ENCODE measurements at regions not wholly inside any gene's neighbourhood (a gene's known extent, or its start where the extent isn't known, plus 50 kb on each side); places are given as distances from the start of the nearest gene placed in this dataset.
A peak's percentile ranks its signal among the peaks of the same experiment; 100 is the strongest.

- peak; percentile 12 for DNase-seq
Measured at GRCh38 chr5:168159425-168159824, 132.0 kb upstream of the WWC1 start.

DNA sequence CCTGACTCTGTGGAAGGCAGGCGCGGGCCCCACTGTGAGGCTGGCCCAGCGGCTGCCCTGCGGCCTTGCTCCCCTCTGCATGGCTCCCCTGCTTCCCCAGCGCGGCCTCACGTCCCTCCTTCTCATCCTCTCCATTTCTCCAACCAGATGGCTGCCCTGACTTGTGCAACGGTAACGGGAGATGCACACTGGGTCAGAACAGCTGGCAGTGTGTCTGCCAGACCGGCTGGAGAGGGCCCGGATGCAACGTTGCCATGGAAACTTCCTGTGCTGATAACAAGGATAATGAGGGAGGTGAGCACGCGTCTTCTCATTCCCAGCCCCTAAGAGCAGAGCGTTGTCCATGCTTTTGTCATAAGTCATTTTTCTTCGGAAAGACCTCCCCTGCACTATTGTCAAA is 129.0 kb upstream of the WWC1 start:
- DNase-seq, result no peak

DNA sequence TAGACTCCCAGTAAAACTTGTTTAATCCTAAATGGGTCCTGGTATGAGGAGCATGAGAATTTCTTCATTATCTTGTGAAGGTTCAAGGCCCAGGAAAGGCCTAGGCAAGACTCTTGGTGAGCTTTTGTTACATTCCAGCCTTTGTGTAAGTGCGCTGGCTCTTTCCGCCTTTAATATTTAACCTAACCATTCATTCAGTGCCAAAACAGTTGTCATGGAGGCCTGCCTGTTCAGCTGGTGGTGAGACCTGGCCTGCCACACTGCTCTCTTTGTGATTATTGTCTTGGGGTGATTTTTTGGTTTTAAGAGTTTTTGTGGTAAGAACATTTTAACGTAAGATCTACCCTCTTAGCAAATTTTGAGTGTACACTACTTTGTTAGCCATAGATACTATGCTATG is 127.5 kb upstream of the WWC1 start:
- no peak for DNase-seq

DNA sequence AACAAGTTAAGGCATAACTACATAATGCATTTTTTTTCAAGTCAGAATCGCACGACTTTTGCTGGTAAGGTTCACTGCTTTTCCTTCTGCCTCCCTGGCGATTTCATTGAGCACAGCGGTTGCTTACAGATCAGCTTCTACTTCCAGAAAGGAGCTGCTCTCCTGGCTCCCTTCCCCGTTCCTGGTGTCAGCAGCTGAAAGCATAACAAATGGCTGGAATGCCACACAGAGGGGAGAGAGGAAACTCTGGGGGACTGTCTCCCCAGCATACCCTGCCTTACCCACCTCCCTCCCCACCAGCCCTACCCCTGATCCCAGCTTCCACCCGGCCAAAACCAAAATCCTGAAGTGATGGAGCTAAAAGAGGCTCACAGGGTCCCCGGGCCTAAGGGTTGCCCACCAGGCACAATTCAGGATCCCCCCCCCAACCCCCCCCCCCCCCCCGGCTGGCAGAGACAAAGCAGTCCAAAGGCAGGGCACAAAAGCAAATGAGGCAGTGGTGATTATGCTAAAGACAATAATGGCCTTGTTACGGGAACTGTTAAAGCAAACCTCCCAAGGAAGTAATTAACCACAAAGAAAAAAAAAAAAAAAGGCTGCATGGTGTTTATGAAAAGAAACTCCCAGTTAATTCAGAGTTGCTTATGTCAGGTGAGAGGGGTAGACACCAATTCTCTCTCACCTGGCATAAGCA is 126.1 kb upstream of the WWC1 start:
- DNase-seq, result no peak

- DNase-seq, result no peak
Measured at GRCh38 chr5:168165977-168166376, 125.5 kb upstream of the WWC1 start.

DNA sequence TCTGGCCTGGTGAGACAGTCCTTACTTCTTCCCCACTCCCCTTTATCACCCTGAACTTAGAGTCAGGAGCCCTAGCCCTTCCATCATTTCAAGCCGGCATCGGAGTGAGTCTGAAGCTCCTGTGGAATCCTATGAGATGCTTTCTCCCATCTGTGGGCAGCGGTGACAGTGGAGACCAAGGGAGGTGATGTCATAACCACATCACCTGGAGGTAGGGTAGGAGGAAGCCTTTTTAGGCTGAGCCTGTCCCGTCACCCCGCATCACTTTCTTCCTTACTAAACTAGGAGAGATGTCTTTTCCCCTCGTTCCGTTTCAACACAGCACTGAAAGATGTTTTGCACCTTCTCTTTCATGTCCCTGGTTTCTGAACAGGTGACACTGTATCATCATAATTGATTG is 124.1 kb upstream of the WWC1 start:
- DNase-seq, result no peak

GRCh38 chr5:168168978-168169698 is 122.3 kb upstream of the WWC1 start:
- no peak for DNase-seq

GRCh38 chr5:168169791-168170190 is 121.7 kb upstream of the WWC1 start:
- DNase-seq, result no peak

DNA sequence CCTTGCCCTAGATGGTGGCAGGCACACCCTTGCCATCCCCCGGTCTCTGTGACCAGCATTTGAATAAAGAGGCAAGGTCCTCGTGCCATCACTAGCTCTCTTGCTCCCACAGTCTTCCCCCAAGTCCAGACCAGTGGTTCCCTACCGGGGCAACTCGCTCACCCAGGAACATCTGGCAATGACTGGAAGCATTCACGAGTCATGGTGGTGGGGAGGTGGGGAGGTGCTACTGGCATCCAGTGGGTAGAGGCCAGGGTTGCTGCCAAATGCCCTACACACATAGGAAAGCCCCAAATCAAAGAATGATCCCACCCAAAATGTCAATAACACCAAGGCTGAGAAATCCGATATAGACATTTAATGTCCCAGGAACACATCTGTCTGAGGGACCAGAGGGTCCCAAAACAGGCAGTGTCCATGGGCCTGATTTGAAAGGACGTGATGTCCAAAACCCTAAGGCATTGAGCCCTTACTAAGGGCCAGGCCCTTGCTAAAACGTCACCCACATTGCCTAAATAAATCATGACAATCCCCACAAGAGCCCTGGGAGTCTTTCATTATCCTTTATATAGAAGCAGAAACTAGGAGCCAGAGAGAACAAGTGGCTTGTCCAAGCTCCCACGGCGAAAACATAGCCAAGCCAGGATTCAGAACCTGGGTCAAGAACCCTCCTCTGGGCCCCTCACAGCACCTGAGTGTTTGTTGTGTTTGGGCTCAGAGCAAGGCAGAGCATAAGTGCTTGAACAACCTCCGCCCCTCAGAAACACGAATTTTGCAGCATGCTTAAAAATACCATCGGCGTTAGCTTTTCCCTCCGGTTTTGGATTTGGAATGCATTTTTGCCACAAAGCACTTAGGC is 119.3 kb upstream of the WWC1 start:
- no peak for DNase-seq

DNA sequence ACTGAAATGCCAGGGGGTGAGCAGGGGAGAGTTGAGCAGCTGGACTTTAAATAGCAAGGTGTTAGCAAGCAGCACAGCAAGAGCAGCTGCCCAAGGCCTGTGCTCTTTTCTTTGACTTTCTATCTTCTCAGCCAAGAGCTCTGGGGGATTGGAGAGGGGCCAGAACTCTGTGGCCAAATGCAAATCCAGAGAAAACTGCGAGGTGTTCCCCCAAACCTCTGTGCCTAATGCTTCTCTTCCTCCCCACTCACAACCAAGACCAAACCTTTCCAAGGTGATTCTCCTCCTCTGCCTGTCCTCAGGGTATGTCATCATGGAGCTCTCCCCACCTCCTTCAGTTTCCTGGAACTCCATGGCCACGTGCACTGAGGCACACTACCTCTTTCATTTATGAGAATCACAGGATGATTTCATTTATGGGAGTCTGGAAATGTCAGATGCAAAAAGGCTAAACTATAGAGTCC is 118.7 kb upstream of the WWC1 start:
- DNase-seq, result no peak

DNA sequence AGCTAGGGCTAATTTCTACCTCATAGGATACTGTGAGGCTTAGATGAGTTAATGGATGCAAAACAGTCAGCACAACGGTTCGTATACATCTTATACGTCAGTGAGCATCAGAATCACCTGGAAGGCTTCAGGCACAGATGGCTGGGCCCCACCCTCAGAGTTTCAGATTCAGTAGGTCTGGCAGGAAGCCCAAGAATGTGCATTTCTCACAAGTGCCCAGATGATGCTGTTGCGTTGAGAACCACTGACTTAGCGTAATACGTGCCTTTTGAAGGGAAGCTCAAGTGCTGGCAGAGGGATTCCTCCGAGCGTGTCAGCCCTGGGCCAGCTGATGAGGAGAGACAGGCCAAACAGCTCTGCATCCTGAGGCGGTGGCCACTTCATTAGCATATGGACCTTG is 117.1 kb upstream of the WWC1 start:
- DNase-seq, result no peak

DNA sequence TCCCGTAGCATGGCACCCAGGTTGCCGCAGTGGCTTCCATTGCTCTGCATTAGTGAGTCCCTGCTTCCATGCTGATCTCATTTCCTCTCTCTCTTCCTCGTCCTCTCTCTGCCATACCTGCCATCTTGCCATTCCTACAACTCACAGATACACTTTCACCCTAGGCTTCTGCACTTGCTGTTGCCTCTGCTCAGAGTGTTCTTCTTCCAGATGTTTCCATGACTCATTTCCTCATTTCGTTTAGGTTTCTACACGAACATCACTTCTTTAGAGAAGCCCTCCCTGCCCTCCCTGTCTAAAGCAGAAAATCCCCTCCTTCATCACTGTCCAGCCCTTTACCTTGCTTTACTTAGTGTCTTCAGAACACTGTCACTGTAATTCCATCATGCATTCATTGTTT is 115.2 kb upstream of the WWC1 start:
- no peak for DNase-seq

- DNase-seq, result no peak
Measured at GRCh38 chr5:168176941-168177340, 114.5 kb upstream of the WWC1 start.

DNA sequence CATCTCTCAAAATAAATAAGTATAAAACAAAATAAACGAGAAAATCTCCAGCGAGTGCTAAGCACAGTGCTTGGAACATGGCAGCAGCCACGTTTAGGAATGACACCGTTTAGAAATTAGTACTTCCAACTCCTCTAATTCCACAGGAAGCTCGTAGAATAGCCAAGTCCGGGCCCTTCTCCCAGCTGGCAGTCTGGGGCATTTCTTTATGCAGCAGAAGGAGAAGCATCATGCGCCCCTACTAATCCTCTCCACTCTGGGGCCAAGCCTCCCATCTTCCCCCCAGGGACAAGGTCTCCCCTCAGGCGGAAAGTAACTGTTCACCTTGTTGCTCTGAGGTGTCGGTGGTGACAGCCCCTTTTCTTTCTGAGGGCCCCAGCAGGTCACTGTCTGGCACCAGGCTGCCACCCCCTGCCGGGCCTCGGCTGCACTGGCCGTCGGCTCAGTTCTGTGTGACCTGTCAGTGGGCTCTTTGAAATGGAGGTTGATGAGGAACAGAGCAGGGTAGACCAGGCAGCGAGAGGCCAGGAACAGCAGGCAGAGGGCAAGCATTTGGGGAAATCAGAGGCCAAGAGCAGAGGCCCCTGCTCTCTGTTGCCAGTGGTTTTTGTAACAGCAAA is 113.5 kb upstream of the WWC1 start:
- no peak for DNase-seq

DNA sequence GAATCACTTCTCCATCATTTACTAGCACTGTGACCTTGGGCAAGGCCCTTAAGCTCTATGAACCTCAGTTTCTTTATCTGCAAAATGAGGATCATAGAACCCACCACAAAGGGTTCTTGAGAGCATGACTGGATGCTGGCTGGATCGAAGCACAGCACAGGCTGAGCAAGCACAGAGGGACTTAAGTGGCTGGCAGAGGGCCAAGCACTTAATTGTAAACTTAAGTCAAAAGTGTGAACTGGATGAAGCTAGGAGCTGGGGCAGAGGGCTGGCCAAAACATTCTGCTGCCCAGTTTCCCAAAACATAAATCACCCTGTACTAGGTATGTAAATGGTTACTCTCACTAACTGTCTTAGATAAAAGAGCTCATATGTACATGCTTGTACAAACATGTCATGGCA is 112.3 kb upstream of the WWC1 start:
- no peak for DNase-seq

DNA sequence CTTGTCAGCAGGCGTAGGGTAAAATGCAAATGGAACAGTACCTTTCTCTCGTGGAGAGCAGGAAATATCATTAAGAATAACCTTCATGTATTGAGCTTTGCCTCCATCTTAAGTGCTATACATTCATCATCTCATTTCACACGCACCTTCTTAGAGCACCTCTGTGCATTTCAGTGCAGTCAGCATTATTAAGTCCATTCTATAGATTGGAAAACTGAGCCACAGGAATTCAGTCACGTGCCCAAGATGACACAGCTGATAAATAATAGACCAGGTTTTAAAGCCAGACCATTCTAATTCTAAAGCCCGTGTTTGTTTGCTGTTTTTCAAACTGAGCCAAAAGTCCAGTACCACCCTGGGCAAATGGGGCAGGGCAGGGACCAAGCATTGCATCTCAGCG is 109.2 kb upstream of the WWC1 start:
- no peak for DNase-seq

DNA sequence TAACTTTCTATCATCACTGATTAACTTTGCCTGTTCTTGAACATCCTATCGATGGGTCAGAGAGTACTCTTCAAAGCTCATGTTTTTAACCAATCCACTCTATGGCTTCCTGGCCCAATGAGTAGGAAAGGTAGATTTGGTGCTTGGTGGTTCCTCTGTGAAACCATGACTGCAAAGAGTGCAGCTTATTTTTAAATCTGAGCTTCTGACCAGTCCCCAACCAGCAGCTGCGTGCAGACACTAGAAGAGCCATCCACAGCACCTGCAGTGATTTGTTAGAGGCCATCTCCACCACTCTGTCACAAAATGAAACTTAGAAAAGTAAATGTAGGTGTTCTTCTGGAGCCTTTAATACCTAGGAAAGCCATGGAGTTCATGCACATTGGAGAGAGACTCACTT is 107.3 kb upstream of the WWC1 start:
- no peak for DNase-seq

GRCh38 chr5:168186289-168187074 is 105.0 kb upstream of the WWC1 start:
- DNase-seq, result no peak

GRCh38 chr5:168187614-168188013 is 103.8 kb upstream of the WWC1 start:
- DNase-seq, result no peak

GRCh38 chr5:168188182-168188581 is 103.3 kb upstream of the WWC1 start:
- no peak for DNase-seq

- no peak for DNase-seq
Measured at GRCh38 chr5:168192120-168192519, 99.3 kb upstream of the WWC1 start.

- no peak for DNase-seq
Measured at GRCh38 chr5:168193493-168194250, 97.8 kb upstream of the WWC1 start.

Data from CD4-positive, alpha-beta T cell treated with Interleukin-4 for 4 hours (primary cell).